ENCODE measurements at regions not wholly inside any gene's neighbourhood (a gene's known extent, or its start where the extent isn't known, plus 50 kb on each side); places are given as distances from the start of the nearest gene placed in this dataset.

- no peaks in the 10 kb centered on the region for H3K23me2 ChIP-seq (ENCODE audit: low read depth, low read length)
- WGBS, 2 experiments (ENCODE audit: extremely low coverage in 1 of 2, insufficient coverage in 1 of 2, insufficient read length in 1 of 2, insufficient replicate concordance in 2 of 2, low coverage in 1 of 2, low lambda C conversion rate in 2 of 2, missing lambda C conversion rate in 1 of 2), result 78% methylated on average over 1 of the region's 1 CpG; no CpG with 5 or more reads in 1 of the 2 experiments
- POLR2A ChIA-PET (ENCODE audit: partially characterized antibody), result no interaction called here
- H4K5ac ChIP-seq (ENCODE audit: insufficient read length, low read depth, low read length), result no peak overlapping the region
- no peaks in the 10 kb centered on the region for H3K4me1 ChIP-seq (replicated peaks in 1 of 4; ENCODE audit: control insufficient read depth in 3 of 4, insufficient read depth in 4 of 4, low read length in 3 of 4)
- no peaks in the 10 kb centered on the region for H3K27me3 ChIP-seq (replicated peaks in 1 of 4; ENCODE audit: control insufficient read depth in 3 of 4, extremely low read depth in 1 of 4, insufficient read depth in 3 of 4, low read length in 3 of 4)
- CTCF ChIA-PET (ENCODE audit: partially characterized antibody), result no interaction called here
- no peak overlapping the region for H4K91ac ChIP-seq (replicated peaks; ENCODE audit: insufficient read length, low read length)
- no peak overlapping the region for H2BK120ac ChIP-seq (replicated peaks; ENCODE audit: low read depth, low read length)
- no peaks in the 10 kb centered on the region for H3K36me3 ChIP-seq (ENCODE audit: control insufficient read depth in 2 of 4, insufficient read depth in 4 of 4, low read length in 3 of 4)
- H3K4me2 ChIP-seq (ENCODE audit: insufficient read depth in 1 of 2, low read depth in 2 of 2, low read length in 2 of 2), result no peak overlapping the region
- H3K27ac ChIP-seq (ENCODE audit: low read depth, low read length), result no peak overlapping the region
- H3K4ac ChIP-seq (replicated peaks; ENCODE audit: insufficient read length, low read depth, low read length), result no peak overlapping the region
- no peak overlapping the region for H2BK12ac ChIP-seq (ENCODE audit: low read depth, low read length)
- no peaks in the 10 kb centered on the region for H3K79me2 ChIP-seq (ENCODE audit: control insufficient read depth in 1 of 2, insufficient read depth in 2 of 2, low read length in 2 of 2)
- no peaks in the 10 kb centered on the region for H4K20me1 ChIP-seq (replicated peaks in 1 of 2; ENCODE audit: control insufficient read depth in 1 of 2, insufficient read depth in 2 of 2, low read length in 2 of 2)
- peaks cover 0 to 5% of the 10 kb centered on the region in 2 experiments; a peak in 1 of 4 replicates for H3K9me3 ChIP-seq (ENCODE audit: insufficient read depth in 2 of 2, low read depth in 1 of 2, low read length in 1 of 2)
- TF ChIP-seq TBP (IDR thresholded peaks at IDR 0.05; ENCODE audit: low read depth, low read length), result no peak
- no peak for TF ChIP-seq KDM4A (IDR thresholded peaks at IDR 0.05; ENCODE audit: low read depth, low read length, severe bottlenecking)
- no peak for TF ChIP-seq CHD2 (IDR thresholded peaks at IDR 0.05; ENCODE audit: low read length)
- TF ChIP-seq EZH2 (IDR thresholded peaks at IDR 0.05; ENCODE audit: low read depth, low read length, severe bottlenecking), result no peak
- TF ChIP-seq TCF12 (IDR thresholded peaks at IDR 0.05; ENCODE audit: low read depth, low read length), result no peak
- no peak overlapping the region for H4K8ac ChIP-seq (ENCODE audit: extremely low read depth, insufficient read depth, low read length)
- H3K79me1 ChIP-seq (ENCODE audit: low read depth, low read length), result no peaks in the 10 kb centered on the region
- H2AK5ac ChIP-seq (ENCODE audit: low read depth, low read length), result no peak overlapping the region
- H3K23ac ChIP-seq (ENCODE audit: insufficient read length), result no peak overlapping the region
- H2BK15ac ChIP-seq (ENCODE audit: low read length), result no peak overlapping the region
- no peak overlapping the region for H2BK5ac ChIP-seq (ENCODE audit: low read depth, low read length)
- no peak overlapping the region for H3K14ac ChIP-seq (ENCODE audit: insufficient read length)
- H3K18ac ChIP-seq (ENCODE audit: extremely low read depth, low read length), result no peak overlapping the region
- no peak overlapping the region for H2BK20ac ChIP-seq (ENCODE audit: low read length)
- DNase-seq (ENCODE audit: low read depth in 1 of 2, low spot score in 2 of 2) (no peak), FAIRE-seq (no peak)
- H3K56ac ChIP-seq (replicated peaks; ENCODE audit: insufficient read length, low read depth, low read length), result no peak overlapping the region
- no peak overlapping the region for H3K9ac ChIP-seq (replicated peaks in 1 of 4; ENCODE audit: extremely low read depth in 1 of 4, low read depth in 3 of 4, low read length in 3 of 4)
- H3K4me3 ChIP-seq (ENCODE audit: extremely low read depth in 1 of 4, insufficient read depth in 2 of 4, low read depth in 3 of 4, low read length in 4 of 4), result no peak overlapping the region
- no peak overlapping the region for H2AFZ ChIP-seq (ENCODE audit: low read length)
These were observed 72.7 kb upstream of the KLF12 start for GRCh38 chr13:74206855-74207254.
